GM19438 (cell line): ENCODE measurements at regions not wholly inside any gene's neighbourhood (a gene's known extent, or its start where the extent isn't known, plus 50 kb on each side); places are given as distances from the start of the nearest gene placed in this dataset.

Experiments
- ATAC-seq: cut with Tn5 transposase; IDR thresholded peaks from one replicate; pipeline ENCODE4 v1.9.1; 2021; ENCODE audit warnings: low read depth; ENCODE audit not compliant: unreplicated experiment

GRCh38 chr12:45548426-45548825 is 181.1 kb upstream of the ARID2 start:
- no peak for ATAC-seq

- no peak for ATAC-seq
Measured at GRCh38 chr12:45549337-45549902, 180.1 kb upstream of the ARID2 start.

- no peak for ATAC-seq
Measured at GRCh38 chr12:45553204-45553603, 176.3 kb upstream of the ARID2 start.

GRCh38 chr12:45557016-45557415 is 172.5 kb upstream of the ARID2 start:
- no peak for ATAC-seq

GRCh38 chr12:45558353-45558752 is 171.2 kb upstream of the ARID2 start:
- no peak for ATAC-seq

- no peak for ATAC-seq
Measured at GRCh38 chr12:45559537-45559936, 170.0 kb upstream of the ARID2 start.

GRCh38 chr12:45560689-45561088 is 168.8 kb upstream of the ARID2 start:
- ATAC-seq: no peak

GRCh38 chr12:45561488-45561887 is 168.0 kb upstream of the ARID2 start:
- ATAC-seq: no peak

- ATAC-seq: no peak
Measured at GRCh38 chr12:45565590-45565989, 163.9 kb upstream of the ARID2 start.

GRCh38 chr12:45566257-45566656 is 163.2 kb upstream of the ARID2 start:
- ATAC-seq: no peak

- no peak for ATAC-seq
Measured at GRCh38 chr12:45568808-45569207, 160.7 kb upstream of the ARID2 start.

GRCh38 chr12:45570501-45570900 is 159.0 kb upstream of the ARID2 start:
- ATAC-seq: no peak

- ATAC-seq: no peak
Measured at GRCh38 chr12:45572114-45572513, 157.4 kb upstream of the ARID2 start.

GRCh38 chr12:45575417-45575816 is 154.1 kb upstream of the ARID2 start:
- ATAC-seq: no peak

GRCh38 chr12:45575823-45576475 is 153.6 kb upstream of the ARID2 start:
- ATAC-seq: peak; percentile 53

- ATAC-seq: no peak
Measured at GRCh38 chr12:45577844-45578399, 151.6 kb upstream of the ARID2 start.

GRCh38 chr12:45580356-45580969 is 149.0 kb upstream of the ARID2 start:
- no peak for ATAC-seq

GRCh38 chr12:45581112-45581511 is 148.4 kb upstream of the ARID2 start:
- no peak for ATAC-seq

GRCh38 chr12:45582536-45582935 is 147.0 kb upstream of the ARID2 start:
- ATAC-seq: no peak

- no peak for ATAC-seq
Measured at GRCh38 chr12:45582986-45583659, 146.4 kb upstream of the ARID2 start.

- no peak for ATAC-seq
Measured at GRCh38 chr12:45584336-45584735, 145.2 kb upstream of the ARID2 start.
